Activated CD8-positive, alpha-beta memory T cell treated with anti-CD3 and anti-CD28 coated beads, Interleukin-2, amount 50 U/mL, for 48 hours (primary cell): ENCODE measurements at regions not wholly inside any gene's neighbourhood (a gene's known extent, or its start where the extent isn't known, plus 50 kb on each side); places are given as distances from the start of the nearest gene placed in this dataset.
"Not testable (repeated sequence)": the region's sequence is repeated elsewhere in the genome, so short reads cannot be mapped to it uniquely, and the experiment has no call there.

ENCODE experiments used
- DNase-seq: peaks from one replicate; pipeline ENCODE4 v3.0.0-alpha.2; 2020

DNA sequence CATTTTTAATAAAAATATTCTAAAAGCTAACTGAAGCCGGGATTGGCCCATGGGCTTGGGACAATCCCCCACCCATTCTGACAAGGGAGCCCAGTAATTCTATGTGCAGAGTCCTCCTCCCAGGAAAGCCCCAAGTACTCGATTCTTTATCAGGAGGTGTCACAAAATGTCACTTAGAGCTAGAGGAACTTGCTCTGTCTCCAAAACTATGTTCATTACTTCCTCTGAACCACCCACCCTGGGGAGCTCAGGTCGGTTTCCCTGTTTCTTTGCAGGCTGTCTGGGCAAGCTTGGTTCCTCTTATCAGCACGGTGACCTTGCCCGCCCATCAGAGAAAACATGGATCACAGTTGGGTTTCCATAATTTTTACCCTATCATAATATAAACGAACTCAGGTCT lies 430.6 kb upstream of the ID2 start:
- DNase-seq, result no peak

DNA sequence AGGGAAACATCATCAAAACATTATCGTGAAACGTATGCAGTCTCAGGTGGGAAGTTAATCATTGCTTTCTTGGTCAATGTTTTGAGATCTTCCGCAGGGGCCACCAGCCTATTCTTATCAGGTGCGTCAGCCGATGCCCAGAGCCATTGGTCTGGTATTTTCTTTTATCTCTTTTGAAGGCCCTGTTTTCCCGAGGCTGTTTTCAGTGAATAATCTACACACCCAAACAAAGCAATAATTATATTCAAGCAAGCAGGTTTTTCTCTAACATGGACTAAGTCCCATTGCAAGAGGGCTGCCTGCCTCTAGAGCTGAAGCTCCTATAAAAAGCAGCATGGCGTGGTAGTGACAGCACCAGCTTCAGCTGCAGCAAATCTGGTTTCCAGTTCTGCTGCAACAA lies 430.0 kb upstream of the ID2 start:
- DNase-seq, result no peak

DNA sequence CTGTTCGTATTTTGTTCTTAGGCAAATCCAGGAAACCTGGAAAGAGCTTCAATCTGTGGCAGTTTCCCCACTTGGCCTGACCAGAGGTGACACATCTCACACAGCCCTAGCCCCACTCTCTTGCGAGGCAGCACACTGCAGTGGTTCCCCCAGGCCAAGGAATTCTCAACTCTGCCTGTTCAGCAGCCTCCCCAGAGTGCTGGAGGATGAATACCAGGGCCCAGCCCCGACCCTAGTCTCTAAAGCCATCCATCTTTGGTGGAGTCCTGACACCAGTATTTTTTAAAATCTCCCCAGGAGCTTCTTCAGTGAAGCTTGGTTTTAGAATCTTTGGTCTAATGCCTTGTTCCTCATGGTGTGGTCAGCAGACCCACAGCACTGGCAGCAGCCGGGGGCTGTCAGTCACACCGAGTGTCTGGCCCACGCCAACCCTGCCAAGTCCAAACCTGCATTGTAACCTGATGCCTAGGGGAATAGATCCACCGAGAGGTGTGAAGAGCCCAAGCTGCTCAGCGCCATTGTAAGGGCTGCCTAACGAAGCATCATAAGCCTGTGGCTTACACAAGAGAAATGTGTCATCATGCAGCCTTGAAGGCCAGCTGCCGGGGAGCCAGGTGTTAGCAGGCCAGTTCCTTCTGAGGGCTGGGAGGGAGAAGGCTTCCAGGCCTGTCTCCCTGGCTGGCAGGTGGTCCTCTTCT lies 428.7 kb upstream of the ID2 start:
- no peak for DNase-seq

- no peak for DNase-seq
Measured at GRCh38 chr2:8253781-8254180, 428.1 kb upstream of the ID2 start.

DNA sequence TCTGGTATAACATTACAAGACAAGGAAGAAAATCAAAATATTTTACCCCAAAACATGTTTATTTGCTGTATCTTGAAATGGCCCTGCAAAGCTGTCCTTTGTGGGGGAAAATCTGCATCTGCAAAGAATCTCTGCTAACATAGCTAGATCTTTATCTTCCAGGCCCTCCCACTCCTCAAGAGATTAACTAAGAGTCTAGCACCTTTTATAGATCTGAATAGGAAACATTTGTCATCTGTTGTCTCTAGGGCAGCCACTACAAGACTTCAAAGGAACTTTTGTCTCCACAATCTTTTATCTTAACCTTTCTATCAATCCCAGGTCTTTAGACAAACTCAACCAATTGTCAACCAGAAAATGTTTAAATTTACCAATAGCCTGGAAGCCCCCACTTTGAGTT lies 427.6 kb upstream of the ID2 start:
- not testable (repeated sequence) for DNase-seq

- no peak for DNase-seq
Measured at GRCh38 chr2:8254791-8255447, 426.9 kb upstream of the ID2 start.

DNA sequence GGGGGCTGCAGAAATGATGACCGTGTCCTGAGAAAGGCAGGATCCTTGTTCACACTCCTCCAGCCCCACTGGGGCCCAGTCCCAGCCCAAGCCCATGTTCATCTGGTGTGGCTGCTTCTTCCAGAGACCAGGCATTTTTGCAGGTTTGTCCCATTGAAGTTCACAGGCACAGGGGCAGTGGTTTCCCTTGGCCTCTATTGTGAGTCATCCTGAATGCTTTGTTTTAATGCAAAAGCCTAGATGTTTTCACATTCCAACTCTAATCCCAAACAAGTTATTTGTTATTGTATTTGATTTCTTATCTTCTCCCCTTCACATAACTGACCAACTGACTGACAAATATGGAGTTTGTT lies 426.4 kb upstream of the ID2 start:
- DNase-seq, result no peak

DNA sequence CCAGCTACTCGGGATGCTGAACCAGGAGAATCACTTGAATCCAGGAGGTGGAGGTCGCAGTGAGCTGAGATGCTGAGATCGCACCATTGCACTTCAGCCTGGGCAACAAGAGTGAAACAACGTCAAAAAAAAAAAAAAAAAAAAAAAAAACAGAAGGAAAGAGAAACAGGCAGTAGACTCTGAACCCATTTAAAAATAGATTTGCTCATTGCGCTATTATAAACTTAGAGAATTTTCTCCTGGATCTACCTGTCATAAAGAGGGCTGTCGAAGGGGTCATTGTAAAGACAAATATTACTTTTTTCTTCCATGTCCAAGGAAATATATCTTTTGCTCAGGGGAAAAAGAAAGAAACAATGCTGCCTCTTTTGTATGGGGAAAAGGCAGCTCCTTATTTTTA lies 425.0 kb upstream of the ID2 start:
- DNase-seq, result no peak

DNA sequence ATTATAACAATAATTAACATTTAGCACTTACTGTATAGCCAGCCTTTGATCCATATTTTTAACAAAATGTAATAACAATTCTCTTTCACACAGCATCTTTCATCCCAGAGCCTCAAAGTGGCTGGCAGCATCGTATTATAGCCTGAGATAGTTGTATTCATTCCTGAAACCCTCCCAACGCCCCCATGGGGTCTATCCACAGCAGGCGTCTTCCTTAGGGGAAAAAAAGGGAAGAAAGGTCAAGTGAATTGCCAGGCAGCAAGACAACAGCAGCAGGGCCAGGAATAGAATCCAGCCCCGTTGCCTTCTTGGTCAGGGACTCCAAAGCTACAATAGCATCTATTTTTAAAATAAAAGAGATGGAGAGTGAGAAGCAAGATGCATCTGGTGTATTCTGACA lies 424.4 kb upstream of the ID2 start:
- DNase-seq, result no peak

DNA sequence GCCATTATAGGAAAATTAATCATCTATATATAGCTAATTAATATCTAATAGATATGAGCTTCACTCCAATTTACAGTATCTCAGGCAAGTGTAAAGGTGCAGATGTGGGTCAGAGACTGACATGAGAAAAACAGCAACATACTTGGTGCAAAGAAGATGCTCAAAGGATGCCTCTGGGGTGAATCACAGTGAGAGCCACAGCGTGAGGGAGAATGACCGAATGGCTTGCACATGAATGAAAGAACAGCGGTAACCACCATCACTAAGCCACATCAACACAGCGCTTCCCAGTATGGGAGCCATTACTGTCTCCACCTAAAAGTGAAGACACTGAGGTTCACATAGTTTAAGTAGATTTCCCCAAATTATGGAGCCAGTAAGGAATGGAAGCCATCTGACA lies 423.4 kb upstream of the ID2 start:
- no peak for DNase-seq

DNA sequence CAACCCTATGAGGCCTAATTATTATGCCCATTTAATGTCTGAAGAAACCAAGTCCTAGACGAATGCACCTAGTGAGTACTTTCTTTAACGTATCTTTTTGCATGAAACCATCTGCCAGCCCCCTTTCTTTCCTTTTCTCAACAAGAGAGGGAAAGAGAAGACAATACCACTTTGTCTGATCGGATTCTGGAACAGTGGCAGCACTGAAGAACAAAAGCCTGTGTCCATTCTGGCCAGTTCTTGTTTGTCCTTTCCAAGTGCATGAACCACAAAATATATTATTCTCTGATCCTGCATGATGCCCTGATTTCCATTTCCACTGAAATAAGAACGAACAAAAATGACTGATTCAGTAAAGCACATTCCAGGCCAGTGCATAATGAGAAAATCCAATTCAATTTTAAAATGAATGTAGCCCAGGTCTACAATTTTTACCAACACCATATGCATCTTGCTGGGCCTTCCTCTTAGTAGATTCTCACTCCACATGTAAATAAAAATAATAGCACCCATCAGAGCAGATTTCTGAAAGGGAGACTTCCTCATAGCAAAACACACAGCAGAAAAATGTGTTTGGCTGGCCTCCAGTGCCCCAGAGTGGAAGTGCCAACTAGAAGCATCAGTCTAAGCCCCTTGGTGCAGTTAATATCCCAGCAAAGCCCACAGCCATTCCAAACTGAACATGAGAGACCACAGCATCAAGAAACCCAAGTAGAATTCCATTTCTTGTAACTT lies 422.6 kb upstream of the ID2 start:
- no peak for DNase-seq

DNA sequence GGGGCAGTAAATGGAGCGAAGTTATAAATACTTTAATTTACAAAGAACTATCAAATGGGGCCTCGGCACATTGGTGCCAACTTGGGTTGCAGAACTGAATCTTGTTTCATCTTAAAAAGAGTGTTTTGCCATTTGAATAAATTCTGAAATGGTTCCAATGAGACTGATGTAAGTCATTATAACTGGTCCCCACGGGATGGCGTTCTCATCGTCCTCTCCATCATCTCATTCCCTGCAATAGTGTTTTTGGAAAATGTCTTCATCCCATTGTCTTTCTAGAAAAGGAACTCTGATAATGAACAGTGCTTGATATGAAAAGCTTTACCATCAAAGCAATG lies 422.0 kb upstream of the ID2 start:
- DNase-seq, result no peak

- DNase-seq, result no peak
Measured at GRCh38 chr2:8260213-8260612, 421.6 kb upstream of the ID2 start.

- no peak for DNase-seq
Measured at GRCh38 chr2:8263901-8264300, 418.0 kb upstream of the ID2 start.

GRCh38 chr2:8264981-8265380 lies 416.9 kb upstream of the ID2 start:
- DNase-seq, result no peak

DNA sequence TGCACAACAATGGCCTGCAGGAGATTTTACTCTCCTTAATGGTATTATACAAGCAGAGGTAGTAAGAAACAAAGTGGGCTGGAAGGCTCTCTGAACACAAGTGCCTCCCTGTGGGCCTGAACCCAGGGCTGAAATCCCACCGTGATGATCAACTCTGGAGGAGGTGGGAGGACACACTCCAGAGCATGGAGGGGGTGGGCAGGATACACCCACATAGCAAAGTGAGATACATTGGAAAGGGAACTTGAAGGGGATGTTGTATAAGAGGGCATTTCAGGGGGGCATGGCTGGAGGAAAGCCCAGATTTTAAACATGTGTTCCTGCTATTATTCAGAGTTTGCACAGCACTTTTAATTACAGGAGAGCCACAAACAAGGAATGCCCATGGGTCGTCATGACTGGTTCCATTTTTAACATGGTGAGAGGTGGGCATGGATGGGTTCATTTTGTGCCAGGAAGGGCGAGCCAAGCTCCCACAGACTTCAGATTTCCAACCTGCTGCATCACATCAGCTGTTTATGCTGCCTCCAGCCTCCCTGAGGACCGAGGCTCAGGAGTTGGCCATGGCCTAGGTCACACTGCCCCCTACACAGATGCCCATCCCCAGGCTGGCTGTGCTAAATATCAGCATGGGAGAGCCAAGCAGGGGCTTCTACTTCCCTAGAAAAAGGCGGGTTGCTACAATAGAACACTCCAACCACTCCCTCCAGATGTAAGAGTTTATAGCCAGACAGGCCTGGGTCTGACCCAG lies 416.2 kb upstream of the ID2 start:
- DNase-seq, result no peak

GRCh38 chr2:8266563-8266962 lies 415.3 kb upstream of the ID2 start:
- no peak for DNase-seq

DNA sequence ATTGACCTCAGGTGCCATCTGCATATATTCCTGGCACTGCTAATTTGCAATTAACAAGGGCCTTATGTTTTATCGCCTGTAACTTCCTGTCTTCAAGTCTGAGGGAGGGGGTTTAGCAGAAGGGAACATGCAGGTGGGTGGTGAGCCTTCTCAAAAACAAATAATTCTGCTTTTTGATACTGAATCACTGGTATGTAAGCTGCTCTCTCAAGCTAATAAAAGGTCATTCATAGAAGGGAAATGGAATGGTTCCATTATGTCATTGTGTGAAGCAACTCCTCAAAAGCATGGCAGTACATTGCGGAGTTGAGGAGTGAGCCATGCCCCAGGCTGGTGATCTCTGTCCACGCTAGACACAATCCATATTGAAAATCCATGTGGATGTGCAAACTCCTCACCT lies 414.8 kb upstream of the ID2 start:
- no peak for DNase-seq

- DNase-seq, result no peak
Measured at GRCh38 chr2:8267721-8268120, 414.1 kb upstream of the ID2 start.

DNA sequence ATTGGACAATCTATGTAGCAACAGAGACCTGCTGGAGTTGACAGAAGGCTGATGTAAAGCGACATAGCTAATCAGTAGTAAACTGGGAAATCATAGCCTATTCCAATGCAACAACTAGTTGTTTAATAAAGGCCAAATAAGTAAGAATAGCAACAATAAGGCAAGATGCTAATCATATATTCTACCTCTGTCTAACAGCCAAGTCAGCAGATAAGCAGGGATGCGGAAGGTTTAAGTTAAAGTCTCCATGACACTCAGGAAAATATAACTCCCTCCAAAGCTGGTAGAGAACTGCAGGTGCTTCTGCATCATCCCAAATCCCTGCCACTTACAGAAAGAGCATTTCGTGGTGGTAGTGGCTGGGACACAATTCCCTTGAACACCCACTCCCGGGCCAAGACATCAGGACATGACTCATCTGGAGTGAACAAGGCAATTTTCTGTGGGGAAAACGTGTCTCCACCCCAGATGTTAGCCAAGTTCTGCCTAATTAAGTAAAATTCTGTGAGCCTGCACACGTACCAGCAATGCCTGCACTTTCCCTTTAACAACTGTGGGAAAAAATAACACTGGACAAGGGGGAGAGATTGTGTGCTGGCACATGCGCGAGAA lies 413.6 kb upstream of the ID2 start:
- no peak for DNase-seq

DNA sequence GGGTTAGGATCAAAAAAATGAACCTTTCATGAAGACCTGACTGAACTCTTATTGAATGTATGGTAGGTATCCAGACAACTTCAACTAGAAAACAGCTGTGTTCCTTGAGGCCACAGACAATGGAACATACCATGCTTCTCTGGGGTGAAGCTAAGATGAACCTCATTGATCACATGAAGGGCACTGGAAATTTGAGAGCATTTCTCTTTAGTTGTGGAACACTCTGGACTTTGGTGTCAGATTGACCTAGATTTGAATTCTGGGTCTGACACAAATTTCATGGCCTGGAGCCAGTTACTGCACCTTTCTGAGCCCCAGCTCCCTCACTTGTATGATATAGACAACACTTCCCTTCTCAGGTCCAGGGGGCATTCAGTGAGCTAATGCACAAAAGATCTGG lies 411.2 kb upstream of the ID2 start:
- no peak for DNase-seq

DNA sequence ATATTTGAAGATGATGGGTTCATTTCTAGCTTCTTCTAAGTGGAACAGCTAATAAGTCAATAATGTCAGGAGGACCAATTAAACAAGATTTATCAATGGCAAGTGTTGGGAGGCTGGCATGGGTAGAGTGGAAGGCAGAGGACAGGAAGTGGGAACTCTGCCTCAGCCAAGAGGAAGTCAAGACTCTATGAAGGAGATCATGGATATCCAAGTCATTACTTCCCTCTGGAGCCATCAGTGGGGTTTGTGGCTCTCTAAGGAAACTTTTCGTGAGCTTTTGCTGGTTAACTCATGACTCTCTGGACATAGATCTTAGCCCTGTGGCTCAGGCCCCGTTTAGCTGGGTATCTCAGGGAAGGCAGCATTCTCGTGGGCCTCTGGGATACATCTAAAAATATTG lies 410.4 kb upstream of the ID2 start:
- no peak for DNase-seq

DNA sequence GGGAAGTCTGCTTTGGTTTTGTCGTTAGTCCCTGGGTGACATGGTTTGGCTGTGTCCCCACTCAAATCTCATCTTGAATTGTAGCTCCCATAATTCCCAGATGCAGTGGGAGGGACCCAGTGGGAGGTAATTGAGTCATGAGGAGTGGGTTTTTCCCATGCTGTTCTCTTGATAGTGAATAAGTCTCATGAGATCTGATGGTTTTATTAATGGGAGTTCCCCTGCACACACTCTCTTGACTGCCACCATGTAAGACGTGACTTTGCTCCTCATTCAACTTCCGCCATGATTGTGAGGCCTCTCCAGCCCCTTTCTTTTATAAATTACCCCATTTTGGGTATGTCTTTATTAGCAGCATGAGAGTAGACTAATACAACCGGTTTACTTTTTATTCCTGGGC lies 405.8 kb upstream of the ID2 start:
- DNase-seq, result no peak
